DMS 273 (cell line): ENCODE measurements at regions not wholly inside any gene's neighbourhood (a gene's known extent, or its start where the extent isn't known, plus 50 kb on each side); places are given as distances from the start of the nearest gene placed in this dataset.
"Not testable (repeated sequence)": the region's sequence is repeated elsewhere in the genome, so short reads cannot be mapped to it uniquely, and the experiment has no call there.

Experiments
- DNase-seq: peaks from one replicate; lab custom pipeline; 2025; ENCODE audit not compliant: unreplicated experiment; lab: John Stamatoyannopoulos, UW

GRCh38 chr1:148386617-148387016 lies 96.5 kb downstream of the PPIAL4G start:
- no peak for DNase-seq

- DNase-seq, result not testable (repeated sequence)
Measured at GRCh38 chr1:148386031-148386398, 97.1 kb downstream of the PPIAL4G start.

GRCh38 chr1:148385371-148386030 lies 97.6 kb downstream of the PPIAL4G start:
- no peak for DNase-seq

GRCh38 chr1:148383966-148384365 lies 99.1 kb downstream of the PPIAL4G start:
- no peak for DNase-seq

GRCh38 chr1:148379697-148380096 lies 103.4 kb downstream of the PPIAL4G start:
- no peak for DNase-seq

- DNase-seq, result no peak
Measured at GRCh38 chr1:148379170-148379500, 104.0 kb downstream of the PPIAL4G start.

- not testable (repeated sequence) for DNase-seq
Measured at GRCh38 chr1:148377992-148378391, 105.1 kb downstream of the PPIAL4G start.

GRCh38 chr1:148377045-148377444 lies 106.1 kb downstream of the PPIAL4G start:
- not testable (repeated sequence) for DNase-seq

GRCh38 chr1:148374101-148374500 lies 109.0 kb downstream of the PPIAL4G start:
- no peak for DNase-seq

- DNase-seq, result no peak
Measured at GRCh38 chr1:148373192-148373925, 109.7 kb downstream of the PPIAL4G start.

- DNase-seq, result no peak
Measured at GRCh38 chr1:148372731-148373130, 110.4 kb downstream of the PPIAL4G start.

GRCh38 chr1:148372051-148372726 lies 110.9 kb downstream of the PPIAL4G start:
- not testable (repeated sequence) for DNase-seq

GRCh38 chr1:148371551-148371994 lies 111.5 kb downstream of the PPIAL4G start:
- DNase-seq, result peak; percentile 82

GRCh38 chr1:148370661-148371060 lies 112.4 kb downstream of the PPIAL4G start:
- not testable (repeated sequence) for DNase-seq

GRCh38 chr1:148367596-148367995 lies 115.5 kb downstream of the PPIAL4G start:
- no peak for DNase-seq

- DNase-seq, result not testable (repeated sequence)
Measured at GRCh38 chr1:148366136-148366753, 116.9 kb downstream of the PPIAL4G start.

GRCh38 chr1:148365151-148365550 lies 118.0 kb downstream of the PPIAL4G start:
- DNase-seq, result not testable (repeated sequence)

GRCh38 chr1:148363979-148364378 lies 119.1 kb downstream of the PPIAL4G start:
- DNase-seq, result not testable (repeated sequence)

GRCh38 chr1:148363439-148363810 lies 119.7 kb downstream of the PPIAL4G start:
- DNase-seq, result no peak

- DNase-seq, result no peak
Measured at GRCh38 chr1:148362626-148363438, 120.3 kb downstream of the PPIAL4G start.

- DNase-seq, result no peak
Measured at GRCh38 chr1:148362216-148362611, 120.9 kb downstream of the PPIAL4G start.
